GM08714 (cell line): ENCODE measurements at regions not wholly inside any gene's neighbourhood (a gene's known extent, or its start where the extent isn't known, plus 50 kb on each side); places are given as distances from the start of the nearest gene placed in this dataset.

ENCODE experiments used
- H3K4me3 ChIP-seq: fragments of 200-500 bp; sonication (Bioruptor generic); 2 replicates; pipeline ENCODE4 v1.5.1; 2014; ENCODE audit warnings: mild to moderate bottlenecking, low read length, inconsistent platforms
- ZNF274 ChIP-seq: IDR thresholded peaks from 2 replicates; pipeline ENCODE4 v1.6.1; 2012; ENCODE audit warnings: mild to moderate bottlenecking, low read depth, low read length

GRCh38 chr13:80754441-80754840 is 413.5 kb upstream of the SPRY2 start:
- TF ChIP-seq ZNF274, result no peak
- H3K4me3 ChIP-seq, result no peak overlapping the region

- no peak overlapping the region for H3K4me3 ChIP-seq
Measured at GRCh38 chr13:80753866-80754265, 412.9 kb upstream of the SPRY2 start.

GRCh38 chr13:80751854-80752253 is 410.9 kb upstream of the SPRY2 start:
- TF ChIP-seq ZNF274, result no peak
- no peak overlapping the region for H3K4me3 ChIP-seq

More at GRCh38 chr13:80753866-80754265, 412.9 kb upstream of the SPRY2 start:
- TF ChIP-seq ZNF274, result no peak

GRCh38 chr13:80744147-80744914 is 403.4 kb upstream of the SPRY2 start:
- no peak for TF ChIP-seq ZNF274
- no peak overlapping the region for H3K4me3 ChIP-seq

GRCh38 chr13:80742033-80742432 is 401.1 kb upstream of the SPRY2 start:
- H3K4me3 ChIP-seq, result no peak overlapping the region
- TF ChIP-seq ZNF274, result no peak

- TF ChIP-seq ZNF274, result no peak
Measured at GRCh38 chr13:80740071-80740470, 399.1 kb upstream of the SPRY2 start.

GRCh38 chr13:80737513-80737912 is 396.6 kb upstream of the SPRY2 start:
- no peak for TF ChIP-seq ZNF274
- H3K4me3 ChIP-seq, result no peak overlapping the region

More at GRCh38 chr13:80740071-80740470, 399.1 kb upstream of the SPRY2 start:
- no peak overlapping the region for H3K4me3 ChIP-seq

- no peak for TF ChIP-seq ZNF274
Measured at GRCh38 chr13:80727321-80727975, 386.5 kb upstream of the SPRY2 start.

GRCh38 chr13:80726868-80727267 is 385.9 kb upstream of the SPRY2 start:
- no peak overlapping the region for H3K4me3 ChIP-seq
- no peak for TF ChIP-seq ZNF274

More at GRCh38 chr13:80727321-80727975, 386.5 kb upstream of the SPRY2 start:
- no peak overlapping the region for H3K4me3 ChIP-seq

- no peak for TF ChIP-seq ZNF274
- no peak overlapping the region for H3K4me3 ChIP-seq
Measured at GRCh38 chr13:80721689-80722088, 380.8 kb upstream of the SPRY2 start.

GRCh38 chr13:80718970-80719369 is 378.0 kb upstream of the SPRY2 start:
- TF ChIP-seq ZNF274, result no peak
- no peak overlapping the region for H3K4me3 ChIP-seq

GRCh38 chr13:80717776-80718175 is 376.9 kb upstream of the SPRY2 start:
- no peak for TF ChIP-seq ZNF274
- H3K4me3 ChIP-seq, result no peak overlapping the region

GRCh38 chr13:80716610-80717081 is 375.7 kb upstream of the SPRY2 start:
- no peak overlapping the region; the same call in 1 of the 2 replicates for H3K4me3 ChIP-seq
- TF ChIP-seq ZNF274, result no peak

GRCh38 chr13:80712026-80712425 is 371.1 kb upstream of the SPRY2 start:
- no peak for TF ChIP-seq ZNF274
- H3K4me3 ChIP-seq, result no peak overlapping the region

GRCh38 chr13:80708791-80709190 is 367.9 kb upstream of the SPRY2 start:
- no peak overlapping the region for H3K4me3 ChIP-seq
- TF ChIP-seq ZNF274, result no peak
